Activated T-helper 1 cell treated with anti-CD3 and anti-CD28 coated beads, Interleukin-12 subunit alpha, Interleukin-12 subunit beta, Interleukin-2, Interleukin-4 antibody, amounts not matched to agents 30 ng/mL and 10 ng/mL and 1 ng/mL, durations not matched to agents 14 hours and 24 hours and 36 hours (primary cell): ENCODE measurements at regions not wholly inside any gene's neighbourhood (a gene's known extent, or its start where the extent isn't known, plus 50 kb on each side); places are given as distances from the start of the nearest gene placed in this dataset.
"Not testable (repeated sequence)": the region's sequence is repeated elsewhere in the genome, so short reads cannot be mapped to it uniquely, and the experiment has no call there.

ENCODE experiments used
- DNase-seq: peaks from one replicate; pipeline ENCODE4 v3.0.0; 2021; ENCODE audit warnings: low spot score
- H3K27ac Mint-ChIP-seq: one replicate; pipeline ENCODE4 v1.8.0; 2021; ENCODE audit warnings: mild to moderate bottlenecking, mixed read lengths
- H3K27me3 Mint-ChIP-seq: one replicate; pipeline ENCODE4 v1.8.0; 2022; ENCODE audit warnings: mild to moderate bottlenecking, moderate library complexity, mixed read lengths; ENCODE audit not compliant: insufficient read depth
- H3K36me3 Mint-ChIP-seq: one replicate; pipeline ENCODE4 v1.8.0; 2021; ENCODE audit warnings: low read depth, mixed read lengths
- H3K4me1 Mint-ChIP-seq: one replicate; pipeline ENCODE4 v1.8.0; 2021; ENCODE audit warnings: low read depth, mixed read lengths
- H3K4me3 Mint-ChIP-seq: one replicate; pipeline ENCODE4 v1.8.0; 2021; ENCODE audit warnings: mild to moderate bottlenecking, moderate library complexity, mixed read lengths
- H3K9me3 Mint-ChIP-seq: one replicate; pipeline ENCODE4 v1.8.0; 2021; ENCODE audit warnings: mixed read lengths
- intact Hi-C: fragments of 100-400 bp; cut with micrococcal nuclease; formaldehyde crosslinking; loops from one replicate; pipeline ENCODE4 v1.15.1; 2024

DNA sequence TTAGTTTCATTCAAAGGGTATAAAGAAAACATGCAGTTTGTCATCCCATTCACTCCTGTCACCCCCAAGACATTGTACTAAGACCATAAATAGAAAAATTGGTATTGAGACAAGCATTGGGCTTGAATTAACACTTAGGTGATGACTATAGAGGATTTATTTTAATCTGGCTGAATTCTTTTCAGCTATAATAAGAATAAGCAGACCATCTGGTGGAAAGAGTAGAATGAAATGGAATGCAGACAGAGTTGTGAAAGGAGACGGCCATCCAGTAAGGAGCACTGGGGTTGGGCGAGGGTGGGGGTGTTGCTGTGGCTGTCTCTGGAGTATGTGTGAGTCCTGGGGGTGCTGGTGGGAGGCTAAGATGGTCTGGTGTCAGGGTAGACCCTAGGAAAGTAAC, 125.0 kb upstream of the IVNS1ABP start:
- H3K4me1 Mint-ChIP-seq, result peaks cover 37% of the 10 kb centered on the region
- H3K9me3 Mint-ChIP-seq, result no peaks in the 10 kb centered on the region
- H3K36me3 Mint-ChIP-seq, result peaks cover 6% of the 10 kb centered on the region
- intact Hi-C loops, result loop anchor here (5.0 to 10.0 kb wide), 3 partner anchors 240 to 467 kb away; partner anchors contain the start of genes NIBAN1, SWT1 and TRMT1L
- DNase-seq, result no peak
- H3K27ac Mint-ChIP-seq, result peak overlapping the region; percentile 40
- no peak overlapping the region for H3K4me3 Mint-ChIP-seq
- no peaks in the 10 kb centered on the region for H3K27me3 Mint-ChIP-seq

GRCh38 chr1:185441605-185442004, 124.6 kb upstream of the IVNS1ABP start:
- intact Hi-C loops, result loop anchor here (2.0 to 10.0 kb wide), 4 partner anchors 241 to 1281 kb away; partner anchors contain the start of genes NIBAN1, SWT1 and TRMT1L
- Mint-ChIP-seq H3K4me3 (no peak overlapping the region), H3K27ac (no peak overlapping the region), H3K4me1 (peaks cover 37% of the 10 kb centered on the region), H3K27me3 (no peaks in the 10 kb centered on the region), H3K9me3 (peaks cover under 1% of the 10 kb centered on the region), H3K36me3 (peaks cover 5% of the 10 kb centered on the region)
- DNase-seq, result no peak

- H3K36me3 Mint-ChIP-seq, result peaks cover 9% of the 10 kb centered on the region
- H3K4me1 Mint-ChIP-seq, result peaks cover 32% of the 10 kb centered on the region
- H3K4me3 Mint-ChIP-seq, result peak overlapping the region; percentile 37
- no peak for DNase-seq
- intact Hi-C loops, result loop anchor here (1.0 to 10.0 kb wide), 8 partner anchors 33 to 1280 kb away; partner anchors contain the start of genes NIBAN1, SWT1 and TRMT1L
- H3K27me3 Mint-ChIP-seq, result no peaks in the 10 kb centered on the region
- no peak overlapping the region for H3K27ac Mint-ChIP-seq
- H3K9me3 Mint-ChIP-seq, result peaks cover 5% of the 10 kb centered on the region
These were observed 123.8 kb upstream of the IVNS1ABP start for GRCh38 chr1:185440877-185441276.

DNA sequence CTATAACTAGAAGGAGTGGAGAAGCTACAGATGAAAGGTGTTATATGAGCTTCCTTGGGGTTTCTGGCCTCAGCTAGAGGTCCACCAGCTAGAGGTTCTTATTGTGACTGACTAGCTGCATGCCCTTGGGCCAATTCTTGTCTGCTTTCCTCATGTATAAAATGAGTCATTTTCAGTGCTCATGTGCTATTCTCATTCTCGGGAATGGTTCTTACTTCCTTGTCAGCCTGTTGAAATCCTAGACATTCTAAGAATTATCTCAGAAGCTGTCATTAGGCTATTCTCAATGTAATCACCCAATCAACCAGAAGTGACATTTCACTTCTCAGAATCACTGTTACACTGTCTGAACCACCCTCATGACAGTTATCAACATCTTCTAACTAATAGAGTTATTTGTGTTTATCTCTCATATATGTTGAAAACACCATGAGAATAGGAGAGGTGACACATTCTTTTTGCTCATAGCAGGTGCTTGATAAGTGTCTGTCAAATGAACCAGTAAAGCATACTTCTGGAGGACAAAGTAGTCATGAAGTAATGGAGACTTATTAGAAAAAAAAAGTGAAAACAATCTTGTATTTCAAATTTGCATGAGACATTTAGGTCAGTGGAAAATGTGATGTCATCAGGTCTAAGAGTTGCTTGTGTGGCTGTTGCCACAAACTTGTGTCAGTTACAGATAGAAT, 122.8 kb upstream of the IVNS1ABP start:
- intact Hi-C loops, result loop anchor here (1.0 to 10.0 kb wide), 17 partner anchors 11 to 1279 kb away; partner anchors contain the start of genes EDEM3, IVNS1ABP, NIBAN1 and RNF2
- Mint-ChIP-seq H3K36me3 (peaks cover 10% of the 10 kb centered on the region), H3K4me1 (peaks cover 27% of the 10 kb centered on the region), H3K9me3 (peaks cover 8% of the 10 kb centered on the region), H3K4me3 (no peak overlapping the region), H3K27ac (no peak overlapping the region), H3K27me3 (no peaks in the 10 kb centered on the region)
- DNase-seq, result peak; percentile 44

- Mint-ChIP-seq H3K36me3 (peaks cover 10% of the 10 kb centered on the region), H3K4me1 (peaks cover 27% of the 10 kb centered on the region), H3K27me3 (no peaks in the 10 kb centered on the region), H3K4me3 (no peak overlapping the region), H3K27ac (no peak overlapping the region), H3K9me3 (peaks cover 8% of the 10 kb centered on the region)
- intact Hi-C loops, result loop anchor here (1.0 to 10.0 kb wide), 9 partner anchors 10 to 866 kb away; partner anchors contain the start of genes EDEM3, IVNS1ABP and RNF2
- DNase-seq, result no peak
These were observed 121.9 kb upstream of the IVNS1ABP start for GRCh38 chr1:185438936-185439335.

- no peak for DNase-seq
- no peaks in the 10 kb centered on the region for H3K27me3 Mint-ChIP-seq
- H3K4me3 Mint-ChIP-seq, result no peak overlapping the region
- peaks cover 21% of the 10 kb centered on the region for H3K9me3 Mint-ChIP-seq
- intact Hi-C loops, result loop anchor here (10.0 kb wide), 3 partner anchors 391 to 869 kb away; partner anchors contain the start of genes EDEM3 and RNF2
- peaks cover 15% of the 10 kb centered on the region for H3K4me1 Mint-ChIP-seq
- peaks cover 20% of the 10 kb centered on the region for H3K36me3 Mint-ChIP-seq
- no peak overlapping the region for H3K27ac Mint-ChIP-seq
These were observed 118.8 kb upstream of the IVNS1ABP start for GRCh38 chr1:185435696-185436379.

DNA sequence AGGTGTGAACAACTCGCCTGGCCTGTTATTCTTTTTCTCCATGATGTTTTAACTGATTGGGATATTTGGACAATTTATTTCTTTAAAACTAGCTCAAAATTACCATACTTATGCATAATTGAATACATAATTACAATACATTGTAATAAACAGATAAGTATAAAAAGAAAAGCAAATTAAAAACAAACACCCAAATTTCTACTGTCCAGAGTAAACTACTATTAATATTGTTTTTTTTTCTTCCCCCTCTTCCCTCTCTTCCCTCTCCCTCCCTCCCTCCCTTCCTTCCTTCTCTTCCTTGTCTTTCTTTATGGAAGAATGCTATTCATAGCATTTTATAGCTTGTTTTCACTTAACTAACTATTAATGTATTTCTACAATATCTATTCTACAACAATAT, 117.7 kb upstream of the IVNS1ABP start:
- no peak for DNase-seq
- Mint-ChIP-seq H3K27me3 (no peaks in the 10 kb centered on the region), H3K9me3 (peaks cover 24% of the 10 kb centered on the region), H3K36me3 (peaks cover 21% of the 10 kb centered on the region), H3K4me1 (peaks cover 13% of the 10 kb centered on the region), H3K4me3 (no peak overlapping the region), H3K27ac (no peak overlapping the region)
- intact Hi-C loops, result loop anchor here (10.0 kb wide), 3 partner anchors 390 to 870 kb away; partner anchors contain the start of genes EDEM3 and RNF2

DNA sequence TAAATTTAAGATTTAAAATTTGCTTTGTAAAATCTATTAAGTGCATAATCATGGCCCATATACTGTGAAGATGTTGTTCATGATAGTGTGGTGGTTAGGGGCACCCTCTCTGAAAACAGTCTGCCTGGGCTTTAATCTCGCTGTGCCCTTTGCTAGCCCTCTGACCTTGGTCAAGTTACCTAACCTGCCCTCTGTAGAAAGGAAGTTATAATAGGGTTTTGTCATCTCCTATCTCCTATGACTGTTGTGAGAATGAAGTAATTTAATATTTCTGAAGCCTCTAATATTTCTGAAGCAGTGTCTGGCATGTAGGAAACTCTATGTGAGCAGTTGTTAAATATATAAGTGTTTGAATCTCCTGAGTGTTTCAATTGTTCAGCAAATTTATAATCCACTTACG, 116.6 kb upstream of the IVNS1ABP start:
- Mint-ChIP-seq H3K27ac (no peak overlapping the region), H3K4me1 (peaks cover 13% of the 10 kb centered on the region), H3K9me3 (peaks cover 34% of the 10 kb centered on the region), H3K4me3 (no peak overlapping the region), H3K27me3 (no peaks in the 10 kb centered on the region), H3K36me3 (peaks cover 25% of the 10 kb centered on the region)
- DNase-seq, result no peak
- intact Hi-C loops, result loop anchor here (1.0 to 10.0 kb wide), 4 partner anchors 10 to 871 kb away; partner anchors contain the start of genes EDEM3 and RNF2

GRCh38 chr1:185432948-185433347, 115.9 kb upstream of the IVNS1ABP start:
- Mint-ChIP-seq H3K4me3 (no peak overlapping the region), H3K4me1 (peaks cover 14% of the 10 kb centered on the region), H3K27ac (peak overlapping the region; percentile 76), H3K9me3 (peaks cover 34% of the 10 kb centered on the region), H3K27me3 (no peaks in the 10 kb centered on the region), H3K36me3 (peaks cover 25% of the 10 kb centered on the region)
- intact Hi-C loops, result loop anchor here (1.0 to 10.0 kb wide), 4 partner anchors 10 to 872 kb away; partner anchors contain the start of genes EDEM3 and RNF2
- DNase-seq, result no peak

DNA sequence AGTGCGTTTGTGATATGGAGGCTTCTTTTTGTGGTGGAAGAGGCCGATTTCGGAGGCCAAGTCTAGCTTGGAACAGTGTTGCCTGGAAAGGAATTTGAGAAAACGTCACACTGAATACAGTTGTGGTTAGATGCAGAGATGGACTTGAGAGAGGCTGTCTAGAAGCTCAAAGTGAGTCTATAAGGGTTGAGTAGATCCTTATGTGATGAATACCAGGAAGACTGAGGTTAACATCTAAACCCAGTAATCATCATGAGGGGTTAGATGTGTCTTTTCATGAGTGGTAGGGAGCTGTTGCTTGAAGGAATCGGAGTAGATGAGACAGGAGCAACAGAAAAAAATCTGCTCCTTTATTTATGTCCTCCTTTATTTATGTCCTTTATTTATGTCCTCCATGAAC, 114.6 kb upstream of the IVNS1ABP start:
- Mint-ChIP-seq H3K4me3 (no peak overlapping the region), H3K4me1 (peaks cover 26% of the 10 kb centered on the region), H3K27ac (no peak overlapping the region), H3K36me3 (peaks cover 24% of the 10 kb centered on the region), H3K27me3 (no peaks in the 10 kb centered on the region), H3K9me3 (peaks cover 33% of the 10 kb centered on the region)
- no peak for DNase-seq
- intact Hi-C loops, result loop anchor here (10.0 kb wide), 3 partner anchors 387 to 873 kb away; partner anchors contain the start of genes EDEM3 and RNF2

DNA sequence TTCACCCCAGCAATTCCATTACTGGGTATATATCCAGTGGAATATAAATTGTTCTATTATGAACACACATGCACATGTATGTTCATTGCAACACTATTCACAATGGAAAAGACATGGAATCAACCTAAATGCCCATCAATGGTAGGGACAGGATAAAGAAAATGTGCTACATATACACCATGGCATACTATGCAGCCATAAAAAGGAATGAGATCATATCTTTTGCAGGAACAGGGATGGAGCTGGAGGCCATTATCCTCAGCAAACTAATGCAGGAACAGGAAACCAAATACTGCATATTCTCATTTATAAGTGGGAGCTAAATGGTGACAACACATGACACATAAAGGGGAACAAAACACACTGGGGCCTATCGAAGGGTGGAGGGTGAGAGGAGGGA, 112.6 kb upstream of the IVNS1ABP start:
- Mint-ChIP-seq H3K9me3 (peaks cover 32% of the 10 kb centered on the region), H3K36me3 (peaks cover 27% of the 10 kb centered on the region), H3K4me1 (peaks cover 45% of the 10 kb centered on the region)
- H3K4me3 Mint-ChIP-seq, H3K27me3 Mint-ChIP-seq, H3K27ac Mint-ChIP-seq, DNase-seq: not testable (repeated sequence)
- intact Hi-C loops, result loop anchor here (1.0 to 10.0 kb wide), 4 partner anchors 10 to 875 kb away; partner anchors contain the start of genes EDEM3 and RNF2

DNA sequence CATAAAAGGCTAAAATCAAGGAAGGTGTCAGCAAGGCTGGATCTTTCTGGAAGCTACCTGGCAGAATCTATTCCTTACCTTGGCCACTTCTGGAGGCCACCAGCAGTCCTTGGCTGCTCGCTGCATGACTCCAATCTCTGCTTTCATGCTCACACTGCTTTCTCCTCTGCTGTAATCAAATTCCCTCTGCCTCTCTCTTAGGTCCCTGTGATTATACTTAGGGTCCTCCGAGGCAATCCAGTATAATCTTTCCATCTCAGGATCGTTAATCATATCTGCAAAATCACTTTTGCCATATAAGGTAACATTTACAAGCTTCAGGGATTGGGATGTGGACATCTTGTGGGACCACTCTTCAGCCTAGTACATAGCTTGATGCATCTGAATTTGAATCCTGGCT, 110.7 kb upstream of the IVNS1ABP start:
- no peak for DNase-seq
- Mint-ChIP-seq H3K36me3 (peaks cover 27% of the 10 kb centered on the region), H3K4me1 (peaks cover 58% of the 10 kb centered on the region), H3K4me3 (no peak overlapping the region), H3K27me3 (no peaks in the 10 kb centered on the region), H3K9me3 (peaks cover 34% of the 10 kb centered on the region), H3K27ac (no peak overlapping the region)
- intact Hi-C loops, result no loop called here
